B cell (primary cell): ENCODE measurements at regions not wholly inside any gene's neighbourhood (a gene's known extent, or its start where the extent isn't known, plus 50 kb on each side); places are given as distances from the start of the nearest gene placed in this dataset.
A peak's percentile ranks its signal among the peaks of the same experiment; 100 is the strongest.

Source experiments
- ATAC-seq: fragments of 200-7000 bp; cut with Tn5 transposase; one replicate; pipeline ENCODE4 v1.10.0; 2021; ENCODE audit warnings: low read depth, mild to moderate bottlenecking, moderate number of reproducible peaks, moderate library complexity
- CTCF ChIA-PET: fragments of 350-600 bp; sonication (Branson Sonifier 250); formaldehyde crosslinking; loops from one replicate; lab custom pipeline; 2021; ENCODE audit warnings: antibody characterized with exemption, inconsistent platforms; lab: Charles Lee
- POLR2A ChIA-PET: fragments of 350-600 bp; sonication (Branson Sonifier 250); formaldehyde crosslinking; loops from one replicate; lab custom pipeline; 2021; ENCODE audit warnings: antibody characterized with exemption; lab: Charles Lee
- DNase-seq: peaks from one replicate; pipeline ENCODE4 v3.0.0; 2013
- H2AFZ ChIP-seq: 2 replicates; pipeline ENCODE4 v1.6.1; 2012; ENCODE audit warnings: mild to moderate bottlenecking, low read depth, low read length; ENCODE audit not compliant: insufficient read depth, poor library complexity, severe bottlenecking
- H3K27ac ChIP-seq, 2 donors: 1 replicate in 1 of 2; 2 replicates in 1 of 2; pipeline ENCODE4 v1.5.1; 2012 to 2013; ENCODE audit warnings: low read length in 2 of 2, mild to moderate bottlenecking in 2 of 2, moderate library complexity in 1 of 2
- H3K27me3 ChIP-seq, 4 experiments: fragments of 200-600 bp in 1 of 4; sonication (generic) in 1 of 4; replicated peaks in 1 of 4; 1 replicate in 2 of 4; 2 replicates in 2 of 4; pipeline versions ENCODE4 v1.6.1 to v1.7.0; 2013 to 2016; ENCODE audit warnings: low read length in 3 of 4, mild to moderate bottlenecking in 2 of 4, mixed read lengths in 1 of 4, moderate library complexity in 1 of 4; ENCODE audit not compliant: insufficient read depth in 4 of 4, control insufficient read depth in 3 of 4; ENCODE audit errors: control extremely low read depth in 1 of 4
- H3K36me3 ChIP-seq, 2 experiments: replicated peaks in 1 of 2; 1 replicate in 1 of 2; 2 replicates in 1 of 2; pipeline versions ENCODE4 v1.6.1 to v1.7.1; 2013; ENCODE audit warnings: low read length in 1 of 2; ENCODE audit not compliant: insufficient read depth in 2 of 2, control insufficient read depth in 1 of 2; ENCODE audit errors: control extremely low read depth in 1 of 2, extremely low read depth in 1 of 2
- H3K4me1 ChIP-seq, 2 donors: fragments of 200-600 bp in 1 of 2; sonication (generic) in 1 of 2; 1 replicate in 1 of 2; 2 replicates in 1 of 2; pipeline versions ENCODE4 v1.5.1 to v1.6.1; 2013 to 2017; ENCODE audit warnings: low read length in 2 of 2; ENCODE audit not compliant: control insufficient read depth in 2 of 2, insufficient read depth in 2 of 2
- H3K4me2 ChIP-seq: replicated peaks from 2 replicates; pipeline ENCODE3; 2012; ENCODE audit warnings: mild to moderate bottlenecking, low read depth, low read length; ENCODE audit not compliant: poor library complexity, severe bottlenecking
- H3K4me3 ChIP-seq, 5 experiments: fragments of 200-600 bp in 1 of 5; sonication (generic) in 1 of 5; 1 replicate in 3 of 5; 2 replicates in 2 of 5; pipeline versions ENCODE4 v1.5.1 to v1.7.0; 2011 to 2016; ENCODE audit warnings: low read length in 4 of 5, mild to moderate bottlenecking in 4 of 5, low read depth in 2 of 5, control low read depth in 1 of 5, moderate library complexity in 1 of 5; ENCODE audit not compliant: insufficient read depth in 1 of 5; ENCODE audit errors: control extremely low read depth in 1 of 5, extremely low read depth in 1 of 5
- H3K79me2 ChIP-seq: fragments of 200-600 bp; sonication (generic); one replicate; pipeline ENCODE4 v1.6.0; 2016; ENCODE audit warnings: low read length; ENCODE audit not compliant: control insufficient read depth, insufficient read depth
- H3K9ac ChIP-seq: fragments of 200-600 bp; sonication (generic); 2 replicates; pipeline ENCODE4 v1.6.1; 2017; ENCODE audit warnings: mild to moderate bottlenecking, low read length, moderate library complexity
- H3K9me3 ChIP-seq, 3 donors: one replicate each; pipeline versions ENCODE4 v1.6.1 to v1.7.1; 2013; ENCODE audit warnings: low read length in 2 of 3; ENCODE audit not compliant: control insufficient read depth in 2 of 3, insufficient read depth in 1 of 3; ENCODE audit errors: control extremely low read depth in 1 of 3
- H4K20me1 ChIP-seq: 2 replicates; pipeline ENCODE4 v1.6.0; 2012; ENCODE audit warnings: mild to moderate bottlenecking, low read length; ENCODE audit not compliant: insufficient read depth, control insufficient read depth, poor library complexity, severe bottlenecking
- H3K27ac Mint-ChIP-seq: one replicate; pipeline ENCODE4 v1.8.0; 2021; ENCODE audit warnings: mixed read lengths
- H3K27me3 Mint-ChIP-seq: one replicate; pipeline ENCODE4 v1.8.0; 2021; ENCODE audit warnings: mixed read lengths
- H3K4me1 Mint-ChIP-seq: one replicate; pipeline ENCODE4 v1.8.0; 2021; ENCODE audit warnings: mixed read lengths
- H3K4me3 Mint-ChIP-seq: one replicate; pipeline ENCODE4 v1.8.0; 2021; ENCODE audit warnings: mixed read lengths
- H3K9me3 Mint-ChIP-seq: one replicate; pipeline ENCODE4 v1.8.0; 2022; ENCODE audit warnings: mixed read lengths; ENCODE audit not compliant: insufficient read depth
- EZH2 ChIP-seq: IDR thresholded peaks from 2 replicates; pipeline ENCODE4 v1.6.1; 2012; ENCODE audit warnings: borderline replicate concordance, low read depth, mild to moderate bottlenecking, moderate library complexity, low read length; ENCODE audit not compliant: insufficient read depth, poor library complexity, severe bottlenecking
- WGBS: methylation state at CpG from one replicate; pipeline ENCODE4 v1.1.5; 2013; ENCODE audit warnings: missing lambda C conversion rate; ENCODE audit not compliant: insufficient coverage; 5-methylcytosine and 5-hydroxymethylcytosine counted together
- intact Hi-C: fragments of 100-400 bp; cut with micrococcal nuclease; formaldehyde crosslinking; loops from one replicate; pipeline ENCODE4 v1.10.0; 2022
- TF ChIP-seq, protein P1 (sequence below): fragments of 200-600 bp; IDR thresholded peaks from one replicate; pipeline ENCODE4 v1.8.0; 2022; ENCODE audit warnings: antibody characterized with exemption, mild to moderate bottlenecking

DNA sequence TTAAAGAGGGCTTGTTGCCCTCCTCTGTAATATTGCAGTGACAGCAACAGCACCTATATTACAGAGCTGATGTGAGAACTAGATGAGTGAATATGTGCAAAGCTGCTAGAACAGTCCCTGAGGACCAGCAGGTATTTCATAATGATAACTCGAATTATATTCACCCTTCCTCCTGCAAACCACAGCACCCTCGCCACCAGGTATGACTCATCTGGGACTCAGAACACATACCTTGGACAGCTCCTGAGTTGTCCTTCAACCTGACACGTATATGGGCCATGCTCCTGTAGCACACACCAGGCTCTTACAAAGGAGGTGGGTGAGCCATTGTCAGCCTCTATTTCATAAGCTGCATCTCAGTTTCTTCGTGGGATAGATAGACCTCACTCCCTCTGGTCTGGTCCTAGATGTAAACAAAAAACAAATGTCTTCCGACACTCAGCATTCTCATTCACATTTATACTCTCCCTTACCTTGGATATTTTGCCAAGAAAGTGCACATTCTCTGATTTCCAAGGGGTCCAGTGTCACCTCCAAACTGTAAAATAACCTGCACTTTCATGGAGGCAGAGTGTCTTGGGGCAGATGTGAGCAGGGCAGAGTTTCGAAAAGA is 124.5 kb downstream of the TLE3 start:
- Mint-ChIP-seq H3K4me1 (no peaks in the 10 kb centered on the region), H3K27me3 (peaks cover 27% of the 10 kb centered on the region), H3K27ac (no peak overlapping the region), H3K9me3 (no peaks in the 10 kb centered on the region), H3K4me3 (no peak overlapping the region)
- Histone ChIP-seq H3K4me3 (no peak overlapping the region), H3K9ac (no peak overlapping the region), H4K20me1 (no peaks in the 10 kb centered on the region), H3K27me3 (peaks cover 0 to 18% (median 3%) of the 10 kb centered on the region in 4 experiments), H3K9me3 (peaks cover 0 to 7% (median 1%) of the 10 kb centered on the region in 3 donors), H3K27ac (no peak overlapping the region), H3K36me3 (no peaks in the 10 kb centered on the region), H3K79me2 (no peaks in the 10 kb centered on the region), H3K4me2 (no peak overlapping the region), H2AFZ (no peak overlapping the region), H3K4me1 (no peaks in the 10 kb centered on the region)
- TF ChIP-seq, protein P1, sequence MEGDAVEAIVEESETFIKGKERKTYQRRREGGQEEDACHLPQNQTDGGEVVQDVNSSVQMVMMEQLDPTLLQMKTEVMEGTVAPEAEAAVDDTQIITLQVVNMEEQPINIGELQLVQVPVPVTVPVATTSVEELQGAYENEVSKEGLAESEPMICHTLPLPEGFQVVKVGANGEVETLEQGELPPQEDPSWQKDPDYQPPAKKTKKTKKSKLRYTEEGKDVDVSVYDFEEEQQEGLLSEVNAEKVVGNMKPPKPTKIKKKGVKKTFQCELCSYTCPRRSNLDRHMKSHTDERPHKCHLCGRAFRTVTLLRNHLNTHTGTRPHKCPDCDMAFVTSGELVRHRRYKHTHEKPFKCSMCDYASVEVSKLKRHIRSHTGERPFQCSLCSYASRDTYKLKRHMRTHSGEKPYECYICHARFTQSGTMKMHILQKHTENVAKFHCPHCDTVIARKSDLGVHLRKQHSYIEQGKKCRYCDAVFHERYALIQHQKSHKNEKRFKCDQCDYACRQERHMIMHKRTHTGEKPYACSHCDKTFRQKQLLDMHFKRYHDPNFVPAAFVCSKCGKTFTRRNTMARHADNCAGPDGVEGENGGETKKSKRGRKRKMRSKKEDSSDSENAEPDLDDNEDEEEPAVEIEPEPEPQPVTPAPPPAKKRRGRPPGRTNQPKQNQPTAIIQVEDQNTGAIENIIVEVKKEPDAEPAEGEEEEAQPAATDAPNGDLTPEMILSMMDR = no peak
- TF ChIP-seq EZH2 = no peak
- ChIA-PET CTCF (no interaction called here), POLR2A (interaction anchor here (0.9 kb wide), 1 partner anchor 63 kb away, joined by 3 read pairs; no protein-coding TSS in a partner anchor)
- WGBS = 34% methylated on average over 4 of the region's 6 CpGs
- no peak for DNase-seq
- intact Hi-C loops = loop anchor here (10.0 kb wide), 1 partner anchor 492 kb away; no protein-coding TSS in a partner anchor
- ATAC-seq = peak; percentile 80

DNA sequence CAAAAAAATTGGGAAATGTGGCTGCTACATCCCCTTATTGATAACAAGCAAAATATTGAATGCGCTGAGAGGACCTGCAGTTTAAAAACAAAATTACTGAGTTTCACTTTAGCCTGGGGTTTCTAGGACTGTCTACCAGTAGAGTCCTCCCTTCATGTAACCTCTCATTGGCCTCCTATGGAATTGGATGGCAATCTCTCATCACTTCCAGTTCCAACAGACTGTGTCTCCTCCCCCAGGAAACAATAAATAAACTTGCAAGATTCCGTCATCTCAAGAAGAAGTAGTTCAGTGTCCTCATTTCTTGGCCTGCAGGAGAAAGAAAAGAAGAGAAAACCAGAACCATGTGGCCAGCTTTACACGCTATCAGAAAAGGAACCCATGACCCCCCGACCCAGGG is 123.8 kb downstream of the TLE3 start:
- Histone ChIP-seq H3K4me2 (no peak overlapping the region), H3K9me3 (peaks cover 0 to 7% (median 1%) of the 10 kb centered on the region in 3 donors), H3K27ac (no peak overlapping the region), H2AFZ (no peak overlapping the region), H3K9ac (no peak overlapping the region), H3K36me3 (no peaks in the 10 kb centered on the region), H3K79me2 (no peaks in the 10 kb centered on the region), H4K20me1 (no peaks in the 10 kb centered on the region), H3K4me1 (peaks cover 3 to 4% of the 10 kb centered on the region in 2 donors), H3K27me3 (peaks cover 0 to 18% (median 3%) of the 10 kb centered on the region in 4 experiments), H3K4me3 (no peak overlapping the region)
- no peak overlapping the region for H3K4me3 Mint-ChIP-seq
- H3K27ac Mint-ChIP-seq = no peak overlapping the region
- 73% methylated on average over 3 of the region's 4 CpGs for WGBS
- no peaks in the 10 kb centered on the region for H3K9me3 Mint-ChIP-seq
- ChIA-PET CTCF (no interaction called here), POLR2A (no interaction called here)
- TF ChIP-seq, protein P1 = no peak
- no peak for TF ChIP-seq EZH2
- ATAC-seq (no peak), DNase-seq (no peak)
- H3K4me1 Mint-ChIP-seq = peaks cover 4% of the 10 kb centered on the region
- intact Hi-C loops = loop anchor here (10.0 kb wide), 1 partner anchor 491 kb away; no protein-coding TSS in a partner anchor
- H3K27me3 Mint-ChIP-seq = peaks cover 24% of the 10 kb centered on the region
